ENCODE measurements at regions not wholly inside any gene's neighbourhood (a gene's known extent, or its start where the extent isn't known, plus 50 kb on each side); places are given as distances from the start of the nearest gene placed in this dataset.

DNA sequence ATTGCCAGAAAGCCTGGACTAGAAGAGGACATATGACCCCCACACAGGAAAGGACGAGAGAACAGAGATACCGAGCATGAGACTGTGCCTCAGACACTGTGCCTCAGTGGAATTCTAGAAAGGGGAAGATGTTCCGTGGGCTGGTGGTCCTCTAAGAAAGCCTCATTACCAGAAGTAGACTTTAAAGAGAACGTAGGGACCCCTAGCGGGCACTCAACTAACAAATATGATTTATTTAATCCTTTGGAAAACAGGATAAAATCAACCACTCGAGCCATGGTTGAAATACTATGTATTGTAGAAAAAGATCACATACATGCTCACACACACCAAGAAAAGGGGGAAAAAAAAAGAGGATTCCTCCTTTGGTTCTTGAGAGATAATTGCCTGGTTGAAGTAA, 701.2 kb upstream of the SORCS1 start:
- CTCF ChIA-PET = no interaction called here
- POLR2A ChIA-PET = no interaction called here

GRCh38 chr10:107859065-107859464, 694.6 kb upstream of the SORCS1 start:
- H3K4me1 ChIP-seq = no peaks in the 10 kb centered on the region
- POLR2A ChIA-PET = no interaction called here
- CTCF ChIA-PET = no interaction called here
- WGBS (ENCODE audit: missing lambda C conversion rate) = 2% methylated on average over 5 of the region's 5 CpGs
- H3K27ac ChIP-seq = no peak overlapping the region
- DNase-seq (ENCODE audit: low read depth in 1 of 2, low spot score in 1 of 2) (no peak), ATAC-seq (no peak), FAIRE-seq (no peak)
- H3K9me3 ChIP-seq = no peaks in the 10 kb centered on the region; the same call in 2 of the 3 replicates
- no peak overlapping the region for H3K4me3 ChIP-seq
- no peak overlapping the region for H3K4me2 ChIP-seq
- TF ChIP-seq EHMT2 (IDR thresholded peaks at IDR 0.05; ENCODE audit: low read depth) (no peak), RNF2 (IDR thresholded peaks at IDR 0.05; ENCODE audit: borderline replicate concordance, low read depth) (no peak), TP53 (CRISPR knock-in tag; IDR thresholded peaks at IDR 0.05) (no peak)

More for the DNA sequence above, 701.2 kb upstream of the SORCS1 start:
- 2% methylated on average over 6 of the region's 6 CpGs for WGBS (ENCODE audit: missing lambda C conversion rate)
- FAIRE-seq (no peak), ATAC-seq (no peak), DNase-seq (ENCODE audit: low read depth in 1 of 2, low spot score in 1 of 2) (no peak)
- Histone ChIP-seq H3K27ac (no peak overlapping the region), H3K4me1 (no peaks in the 10 kb centered on the region), H3K9me3 (no peaks in the 10 kb centered on the region), H3K4me2 (no peak overlapping the region), H3K4me3 (no peak overlapping the region)
- TF ChIP-seq FOSB (CRISPR knock-in tag; IDR thresholded peaks at IDR 0.05) (no peak), HMGXB4 (CRISPR knock-in tag; IDR thresholded peaks at IDR 0.05; ENCODE audit: borderline replicate concordance) (no peak), HES2 (IDR thresholded peaks at IDR 0.05) (no peak), GATA3 (IDR thresholded peaks at IDR 0.05; ENCODE audit: borderline replicate concordance) (no peak), TFCP2L1 (CRISPR knock-in tag; IDR thresholded peaks at IDR 0.05) (no peak), ZFP36 (IDR thresholded peaks at IDR 0.05; ENCODE audit: borderline replicate concordance, partially characterized antibody) (no peak), ZC3H11A (IDR thresholded peaks at IDR 0.05) (no peak)
- TF ChIP-seq, protein P1, sequence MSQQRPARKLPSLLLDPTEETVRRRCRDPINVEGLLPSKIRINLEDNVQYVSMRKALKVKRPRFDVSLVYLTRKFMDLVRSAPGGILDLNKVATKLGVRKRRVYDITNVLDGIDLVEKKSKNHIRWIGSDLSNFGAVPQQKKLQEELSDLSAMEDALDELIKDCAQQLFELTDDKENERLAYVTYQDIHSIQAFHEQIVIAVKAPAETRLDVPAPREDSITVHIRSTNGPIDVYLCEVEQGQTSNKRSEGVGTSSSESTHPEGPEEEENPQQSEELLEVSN (IDR thresholded peaks at IDR 0.05; ENCODE audit: borderline replicate concordance, low read depth) = no peak

DNA sequence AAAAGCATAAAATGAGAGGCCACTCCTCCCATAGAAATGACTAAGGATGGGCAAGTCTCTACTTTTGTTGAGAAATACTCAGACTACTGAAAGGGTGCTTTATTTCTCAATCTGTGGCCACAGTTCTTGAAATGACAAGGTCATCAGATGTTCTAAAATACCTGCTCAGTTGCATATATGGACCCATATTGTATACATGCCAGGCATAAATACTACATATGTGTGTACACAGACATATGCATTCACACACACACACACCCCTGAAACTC, 691.5 kb upstream of the SORCS1 start:
- no peak for FAIRE-seq

More for the DNA sequence above, 691.5 kb upstream of the SORCS1 start:
- no peak overlapping the region for H3K4me3 ChIP-seq
- no peak for DNase-seq (ENCODE audit: low read depth in 1 of 2, low spot score in 1 of 2)
- H3K27ac ChIP-seq = no peak overlapping the region
- H3K4me1 ChIP-seq = no peaks in the 10 kb centered on the region
- no peak overlapping the region for H3K4me2 ChIP-seq
- ChIA-PET CTCF (no interaction called here), POLR2A (no interaction called here)
- no peak for TF ChIP-seq KDM5A (IDR thresholded peaks at IDR 0.05)
- no peak for TF ChIP-seq BHLHE40 (IDR thresholded peaks at IDR 0.05; ENCODE audit: low read depth, low read length)
- no peak for TF ChIP-seq HES2 (IDR thresholded peaks at IDR 0.05)
- no peak for TF ChIP-seq MYC (IDR thresholded peaks at IDR 0.05; ENCODE audit: borderline replicate concordance, low read length)
- no peak for TF ChIP-seq KDM1A (IDR thresholded peaks at IDR 0.05; ENCODE audit: low read depth)
- TF ChIP-seq EP300 (IDR thresholded peaks at IDR 0.05) = no peak
- no peak for TF ChIP-seq POLR2AphosphoS2 (conservative IDR thresholded peaks at IDR 0.05; ENCODE audit: low read length)
- TF ChIP-seq FOSL2 (IDR thresholded peaks at IDR 0.05) = no peak
- no peak for TF ChIP-seq FOSL2 (CRISPR knock-in tag; IDR thresholded peaks at IDR 0.05)
- no peak for TF ChIP-seq NFE2L2 (conservative IDR thresholded peaks at IDR 0.05; ENCODE audit: low read length)
- TF ChIP-seq RARB (CRISPR knock-in tag; IDR thresholded peaks at IDR 0.05) = no peak
- TF ChIP-seq PHF8 (IDR thresholded peaks at IDR 0.05; ENCODE audit: borderline replicate concordance, low read depth) = no peak
- no peak for TF ChIP-seq ZNF302 (CRISPR knock-in tag; IDR thresholded peaks at IDR 0.05)
- no peak for TF ChIP-seq NPAS2 (CRISPR knock-in tag; IDR thresholded peaks at IDR 0.05; ENCODE audit: borderline replicate concordance)
- no peak for TF ChIP-seq HOXB13 (CRISPR knock-in tag; IDR thresholded peaks at IDR 0.05; ENCODE audit: low read depth)
- TF ChIP-seq, protein P2, sequence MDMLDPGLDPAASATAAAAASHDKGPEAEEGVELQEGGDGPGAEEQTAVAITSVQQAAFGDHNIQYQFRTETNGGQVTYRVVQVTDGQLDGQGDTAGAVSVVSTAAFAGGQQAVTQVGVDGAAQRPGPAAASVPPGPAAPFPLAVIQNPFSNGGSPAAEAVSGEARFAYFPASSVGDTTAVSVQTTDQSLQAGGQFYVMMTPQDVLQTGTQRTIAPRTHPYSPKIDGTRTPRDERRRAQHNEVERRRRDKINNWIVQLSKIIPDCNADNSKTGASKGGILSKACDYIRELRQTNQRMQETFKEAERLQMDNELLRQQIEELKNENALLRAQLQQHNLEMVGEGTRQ (IDR thresholded peaks at IDR 0.05) = no peak
- TF ChIP-seq, protein P3, sequence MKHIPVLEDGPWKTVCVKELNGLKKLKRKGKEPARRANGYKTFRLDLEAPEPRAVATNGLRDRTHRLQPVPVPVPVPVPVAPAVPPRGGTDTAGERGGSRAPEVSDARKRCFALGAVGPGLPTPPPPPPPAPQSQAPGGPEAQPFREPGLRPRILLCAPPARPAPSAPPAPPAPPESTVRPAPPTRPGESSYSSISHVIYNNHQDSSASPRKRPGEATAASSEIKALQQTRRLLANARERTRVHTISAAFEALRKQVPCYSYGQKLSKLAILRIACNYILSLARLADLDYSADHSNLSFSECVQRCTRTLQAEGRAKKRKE (CRISPR knock-in tag; IDR thresholded peaks at IDR 0.05; ENCODE audit: low read depth) = no peak
- no peak for TF ChIP-seq NR3C1 (IDR thresholded peaks at IDR 0.05)
- TF ChIP-seq, protein P4, sequence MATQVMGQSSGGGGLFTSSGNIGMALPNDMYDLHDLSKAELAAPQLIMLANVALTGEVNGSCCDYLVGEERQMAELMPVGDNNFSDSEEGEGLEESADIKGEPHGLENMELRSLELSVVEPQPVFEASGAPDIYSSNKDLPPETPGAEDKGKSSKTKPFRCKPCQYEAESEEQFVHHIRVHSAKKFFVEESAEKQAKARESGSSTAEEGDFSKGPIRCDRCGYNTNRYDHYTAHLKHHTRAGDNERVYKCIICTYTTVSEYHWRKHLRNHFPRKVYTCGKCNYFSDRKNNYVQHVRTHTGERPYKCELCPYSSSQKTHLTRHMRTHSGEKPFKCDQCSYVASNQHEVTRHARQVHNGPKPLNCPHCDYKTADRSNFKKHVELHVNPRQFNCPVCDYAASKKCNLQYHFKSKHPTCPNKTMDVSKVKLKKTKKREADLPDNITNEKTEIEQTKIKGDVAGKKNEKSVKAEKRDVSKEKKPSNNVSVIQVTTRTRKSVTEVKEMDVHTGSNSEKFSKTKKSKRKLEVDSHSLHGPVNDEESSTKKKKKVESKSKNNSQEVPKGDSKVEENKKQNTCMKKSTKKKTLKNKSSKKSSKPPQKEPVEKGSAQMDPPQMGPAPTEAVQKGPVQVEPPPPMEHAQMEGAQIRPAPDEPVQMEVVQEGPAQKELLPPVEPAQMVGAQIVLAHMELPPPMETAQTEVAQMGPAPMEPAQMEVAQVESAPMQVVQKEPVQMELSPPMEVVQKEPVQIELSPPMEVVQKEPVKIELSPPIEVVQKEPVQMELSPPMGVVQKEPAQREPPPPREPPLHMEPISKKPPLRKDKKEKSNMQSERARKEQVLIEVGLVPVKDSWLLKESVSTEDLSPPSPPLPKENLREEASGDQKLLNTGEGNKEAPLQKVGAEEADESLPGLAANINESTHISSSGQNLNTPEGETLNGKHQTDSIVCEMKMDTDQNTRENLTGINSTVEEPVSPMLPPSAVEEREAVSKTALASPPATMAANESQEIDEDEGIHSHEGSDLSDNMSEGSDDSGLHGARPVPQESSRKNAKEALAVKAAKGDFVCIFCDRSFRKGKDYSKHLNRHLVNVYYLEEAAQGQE (IDR thresholded peaks at IDR 0.05) = no peak
- ATAC-seq = no peak
- H3K9me3 ChIP-seq = no peaks in the 10 kb centered on the region; the same call in 2 of the 3 replicates
